BLaER1 treated with 17β-estradiol and CSF1 and Interleukin-3, amounts not matched to agents 10 nM and 100 nM (cell line): ENCODE measurements at regions not wholly inside any gene's neighbourhood (a gene's known extent, or its start where the extent isn't known, plus 50 kb on each side); places are given as distances from the start of the nearest gene placed in this dataset.
A peak's percentile ranks its signal among the peaks of the same experiment; 100 is the strongest.

Source experiments
- H3K27ac ChIP-seq, 11 experiments: shearing (Covaris generic); formaldehyde crosslinking; 2 replicates each; pipeline ENCODE4 v1.8.1; 2022
- H3K27me3 ChIP-seq, 11 experiments: shearing (Covaris generic); formaldehyde crosslinking; 2 replicates each; pipeline ENCODE4 v1.8.1; 2022
- H3K36me3 ChIP-seq, 11 experiments: shearing (Covaris generic); formaldehyde crosslinking; 2 replicates each; pipeline ENCODE4 v1.8.1; 2022
- H3K4me1 ChIP-seq, 10 experiments: shearing (Covaris generic); formaldehyde crosslinking; 2 replicates each; pipeline ENCODE4 v1.8.1; 2022
- H3K4me2 ChIP-seq, 11 experiments: shearing (Covaris generic); formaldehyde crosslinking; 2 replicates each; pipeline ENCODE4 v1.8.1; 2022
- H3K4me3 ChIP-seq, 10 experiments: shearing (Covaris generic); formaldehyde crosslinking; 2 replicates each; pipeline ENCODE4 v1.8.1; 2022
- H3K9ac ChIP-seq, 11 experiments: shearing (Covaris generic); formaldehyde crosslinking; 2 replicates each; pipeline ENCODE4 v1.8.1; 2022
- H3K9me3 ChIP-seq, 11 experiments: shearing (Covaris generic); formaldehyde crosslinking; replicated peaks in 1 of 11; 2 replicates each; pipeline ENCODE4 v1.8.1; 2022
- H4K20me1 ChIP-seq, 11 experiments: shearing (Covaris generic); formaldehyde crosslinking; 2 replicates each; pipeline ENCODE4 v1.8.1; 2022
- Cebpa-rat ChIP-seq, 11 experiments: shearing (Covaris generic); IDR thresholded peaks; 2 replicates each; pipeline ENCODE4 v1.8.1; 2022

GRCh38 chrX:45740291-45740690, 539.6 kb upstream of the DIPK2B start:
- peaks cover 6 to 17% (median 13%) of the 10 kb centered on the region in 11 experiments; a peak in 18 of 22 replicates for H3K36me3 ChIP-seq
- no peaks in the 10 kb centered on the region for H4K20me1 ChIP-seq
- H3K4me2 ChIP-seq, result no peak overlapping the region
- H3K27ac ChIP-seq, result no peak overlapping the region
- H3K4me1 ChIP-seq, result peaks cover 0 to 5% (median 0%) of the 10 kb centered on the region in 10 experiments; a peak in 2 of 20 replicates
- peaks cover 0 to 10% (median 3%) of the 10 kb centered on the region in 11 experiments; a peak in 5 of 22 replicates for H3K9me3 ChIP-seq
- no peak overlapping the region for H3K9ac ChIP-seq
- H3K27me3 ChIP-seq, result peaks cover 0 to 4% (median 0%) of the 10 kb centered on the region in 11 experiments; a peak in 1 of 22 replicates
- no peak overlapping the region for H3K4me3 ChIP-seq
- TF ChIP-seq Cebpa-rat (IDR thresholded peaks at IDR 0.05), result no peak

- TF ChIP-seq Cebpa-rat (IDR thresholded peaks at IDR 0.05), result no peak
- H4K20me1 ChIP-seq, result no peaks in the 10 kb centered on the region
- no peak overlapping the region for H3K27ac ChIP-seq
- peaks cover 0 to under 1% (median 0%) of the 10 kb centered on the region in 11 experiments; a peak in 1 of 22 replicates for H3K27me3 ChIP-seq
- peaks cover 19 to 29% (median 24%) of the 10 kb centered on the region in 11 experiments for H3K9me3 ChIP-seq
- H3K9ac ChIP-seq, result no peak overlapping the region
- H3K4me1 ChIP-seq, result peaks cover 0 to 8% (median 0%) of the 10 kb centered on the region in 10 experiments; a peak in 2 of 20 replicates
- H3K4me2 ChIP-seq, result peak overlapping the region in 1 of 11 experiments; percentile 16; a peak in 2 of 22 replicates
- no peaks in the 10 kb centered on the region for H3K36me3 ChIP-seq
- H3K4me3 ChIP-seq, result no peak overlapping the region
Measured at GRCh38 chrX:45735571-45735970, 534.9 kb upstream of the DIPK2B start.

- H3K27ac ChIP-seq, result no peak overlapping the region
- H3K4me3 ChIP-seq, result no peak overlapping the region
- no peak for TF ChIP-seq Cebpa-rat (IDR thresholded peaks at IDR 0.05)
- H4K20me1 ChIP-seq, result no peaks in the 10 kb centered on the region
- H3K36me3 ChIP-seq, result no peaks in the 10 kb centered on the region
- no peaks in the 10 kb centered on the region for H3K27me3 ChIP-seq
- H3K9me3 ChIP-seq, result peaks cover 19 to 27% (median 22%) of the 10 kb centered on the region in 11 experiments
- peaks cover 0 to 8% (median 0%) of the 10 kb centered on the region in 10 experiments; a peak in 2 of 20 replicates for H3K4me1 ChIP-seq
- no peak overlapping the region for H3K4me2 ChIP-seq
- no peak overlapping the region for H3K9ac ChIP-seq
Measured at GRCh38 chrX:45731448-45731847, 530.8 kb upstream of the DIPK2B start.

GRCh38 chrX:45727761-45728160, 527.1 kb upstream of the DIPK2B start:
- no peaks in the 10 kb centered on the region for H3K36me3 ChIP-seq
- H3K4me3 ChIP-seq, result no peak overlapping the region
- no peak overlapping the region for H3K4me2 ChIP-seq
- no peak overlapping the region for H3K9ac ChIP-seq
- no peak for TF ChIP-seq Cebpa-rat (IDR thresholded peaks at IDR 0.05)
- H3K4me1 ChIP-seq, result no peaks in the 10 kb centered on the region
- peaks cover 0 to 1% (median 0%) of the 10 kb centered on the region in 11 experiments; a peak in 2 of 22 replicates for H3K9me3 ChIP-seq
- no peak overlapping the region for H3K27ac ChIP-seq
- no peaks in the 10 kb centered on the region for H3K27me3 ChIP-seq
- no peaks in the 10 kb centered on the region for H4K20me1 ChIP-seq

GRCh38 chrX:45722471-45722870, 521.8 kb upstream of the DIPK2B start:
- no peak for TF ChIP-seq Cebpa-rat (IDR thresholded peaks at IDR 0.05)
- Histone ChIP-seq H3K27me3 (peaks cover 0 to 4% (median 0%) of the 10 kb centered on the region in 11 experiments; a peak in 1 of 22 replicates), H3K27ac (no peak overlapping the region), H3K9me3 (peaks cover 0 to 10% (median 7%) of the 10 kb centered on the region in 11 experiments; a peak in 6 of 22 replicates), H3K36me3 (no peaks in the 10 kb centered on the region), H3K4me3 (no peak overlapping the region), H4K20me1 (no peaks in the 10 kb centered on the region), H3K9ac (no peak overlapping the region), H3K4me2 (no peak overlapping the region), H3K4me1 (peaks cover 0 to 9% (median 0%) of the 10 kb centered on the region in 10 experiments; a peak in 5 of 20 replicates)

GRCh38 chrX:45719751-45720501, 519.2 kb upstream of the DIPK2B start:
- TF ChIP-seq Cebpa-rat (IDR thresholded peaks at IDR 0.05), result no peak
- Histone ChIP-seq H3K27me3 (peaks cover 0 to 4% (median 0%) of the 10 kb centered on the region in 11 experiments; a peak in 1 of 22 replicates), H3K4me3 (no peak overlapping the region), H3K9ac (no peak overlapping the region), H3K4me1 (peaks cover 19 to 32% (median 23%) of the 10 kb centered on the region in 10 experiments), H3K9me3 (peaks cover 0 to 10% (median 7%) of the 10 kb centered on the region in 11 experiments; a peak in 6 of 22 replicates), H4K20me1 (no peaks in the 10 kb centered on the region), H3K36me3 (no peaks in the 10 kb centered on the region), H3K27ac (no peak overlapping the region), H3K4me2 (peak overlapping the region in 4 of 11 experiments; percentile 8 to 40 (median 28); a peak in 4 of 22 replicates)

GRCh38 chrX:45718676-45719075, 518.0 kb upstream of the DIPK2B start:
- no peaks in the 10 kb centered on the region for H4K20me1 ChIP-seq
- TF ChIP-seq Cebpa-rat (IDR thresholded peaks at IDR 0.05), result no peak
- H3K4me2 ChIP-seq, result no peak overlapping the region
- H3K9ac ChIP-seq, result no peak overlapping the region
- H3K4me1 ChIP-seq, result peaks cover 32 to 44% (median 35%) of the 10 kb centered on the region in 10 experiments
- peaks cover 0 to 4% (median 0%) of the 10 kb centered on the region in 11 experiments; a peak in 1 of 22 replicates for H3K27me3 ChIP-seq
- H3K4me3 ChIP-seq, result no peak overlapping the region
- H3K27ac ChIP-seq, result no peak overlapping the region
- peaks cover 0 to 16% (median 9%) of the 10 kb centered on the region in 11 experiments; a peak in 8 of 22 replicates for H3K9me3 ChIP-seq
- H3K36me3 ChIP-seq, result no peaks in the 10 kb centered on the region

- Histone ChIP-seq H3K4me2 (peak overlapping the region in 10 of 11 experiments; percentile 1 to 91 (median 75); a peak in 12 of 22 replicates), H3K4me1 (peaks cover 32 to 49% (median 35%) of the 10 kb centered on the region in 10 experiments), H3K27ac (peak overlapping the region in 3 of 11 experiments; percentile 69 to 78 (median 73); a peak in 4 of 22 replicates), H3K9ac (no peak overlapping the region), H3K4me3 (no peak overlapping the region), H3K27me3 (peaks cover 0 to 4% (median 0%) of the 10 kb centered on the region in 11 experiments; a peak in 1 of 22 replicates), H4K20me1 (no peaks in the 10 kb centered on the region), H3K9me3 (peaks cover 0 to 28% (median 13%) of the 10 kb centered on the region in 11 experiments; a peak in 11 of 22 replicates), H3K36me3 (no peaks in the 10 kb centered on the region)
- no peak for TF ChIP-seq Cebpa-rat (IDR thresholded peaks at IDR 0.05)
Measured at GRCh38 chrX:45716750-45717149, 516.1 kb upstream of the DIPK2B start.

- no peaks in the 10 kb centered on the region for H3K36me3 ChIP-seq
- peaks cover 0 to 30% (median 13%) of the 10 kb centered on the region in 11 experiments; a peak in 11 of 22 replicates for H3K9me3 ChIP-seq
- TF ChIP-seq Cebpa-rat (IDR thresholded peaks at IDR 0.05), result no peak
- H3K9ac ChIP-seq, result peak overlapping the region in 4 of 11 experiments; percentile 6 to 55 (median 46); a peak in 4 of 22 replicates
- H3K4me1 ChIP-seq, result peaks cover 35 to 59% (median 41%) of the 10 kb centered on the region in 10 experiments
- peak overlapping the region; percentile 64 to 91 (median 78) for H3K4me2 ChIP-seq
- peak overlapping the region in 8 of 11 experiments; percentile 31 to 78 (median 58); a peak in 13 of 22 replicates for H3K27ac ChIP-seq
- H3K4me3 ChIP-seq, result no peak overlapping the region
- H3K27me3 ChIP-seq, result peaks cover 0 to 4% (median 0%) of the 10 kb centered on the region in 11 experiments; a peak in 1 of 22 replicates
- H4K20me1 ChIP-seq, result no peaks in the 10 kb centered on the region
Measured at GRCh38 chrX:45715748-45716147, 515.1 kb upstream of the DIPK2B start.
